Kidney (tissue), 13 donors: ENCODE measurements at regions not wholly inside any gene's neighbourhood (a gene's known extent, or its start where the extent isn't known, plus 50 kb on each side); places are given as distances from the start of the nearest gene placed in this dataset.
A peak's percentile ranks its signal among the peaks of the same experiment; 100 is the strongest.
"Not testable (repeated sequence)": the region's sequence is repeated elsewhere in the genome, so short reads cannot be mapped to it uniquely, and the experiment has no call there.

Source experiments
- DNase-seq, 5 donors: peaks; one replicate each; pipeline ENCODE4 v3.0.0-alpha.2; 2013 to 2020
- FAIRE-seq: peaks from 2 replicates; lab custom pipeline; 2012; peaks lifted over from hg19 to GRCh38; lab: Jason Lieb, UNC
- H3K27ac ChIP-seq, 2 donors: one replicate each; pipeline ENCODE4 v1.7.0; 2013; ENCODE audit warnings: low read depth in 2 of 2, low read length in 2 of 2, inconsistent platforms in 1 of 2
- H3K27me3 ChIP-seq: one replicate; pipeline ENCODE4 v1.7.1; 2013; ENCODE audit warnings: low read length, inconsistent platforms; ENCODE audit not compliant: control insufficient read depth, insufficient read depth
- H3K36me3 ChIP-seq, 3 donors: one replicate each; pipeline versions ENCODE4 v1.7.0 to v1.7.1; 2013; ENCODE audit warnings: low read length in 3 of 3, control low read depth in 1 of 3, inconsistent platforms in 1 of 3; ENCODE audit not compliant: insufficient read depth in 3 of 3, control insufficient read depth in 2 of 3
- H3K4me1 ChIP-seq, 3 donors: one replicate each; pipeline versions ENCODE4 v1.7.0 to v1.7.1; 2013; ENCODE audit warnings: low read length in 3 of 3, inconsistent platforms in 1 of 3, low read depth in 1 of 3; ENCODE audit not compliant: control insufficient read depth in 2 of 3, insufficient read depth in 2 of 3
- H3K4me3 ChIP-seq, 3 donors: one replicate each; pipeline versions ENCODE4 v1.7.0 to v1.8.1; 2013; ENCODE audit warnings: low read length in 3 of 3, control low read depth in 1 of 3, inconsistent platforms in 1 of 3
- H3K9ac ChIP-seq, 3 donors: one replicate each; pipeline versions ENCODE4 v1.7.0 to v1.7.1; 2013; ENCODE audit warnings: low read length in 3 of 3, control low read depth in 1 of 3, inconsistent platforms in 1 of 3
- H3K9me3 ChIP-seq, 3 donors: one replicate each; pipeline versions ENCODE4 v1.7.0 to v1.7.1; 2013; ENCODE audit warnings: low read length in 3 of 3, control low read depth in 1 of 3, inconsistent platforms in 1 of 3; ENCODE audit not compliant: control insufficient read depth in 2 of 3, insufficient read depth in 1 of 3
- intact Hi-C: fragments of 100-400 bp; cut with DNase I; formaldehyde crosslinking; loops from one replicate; pipeline ENCODE4 v1.11.1; 2022
- TF ChIP-seq, protein P1 (sequence below): IDR thresholded peaks from 3 replicates; pipeline ENCODE4 v1.5.1; 2012; ENCODE audit warnings: mild to moderate bottlenecking, moderate library complexity, borderline replicate concordance; ENCODE audit not compliant: insufficient read depth; ENCODE audit errors: extremely low read depth
- donor health status: control.
- donor health status: control.
- donor health status: control.
- donor health status: control.
- donor health status: control.
- donor health status: DM: yes; HTN: yes; CAD: no.
- donor health status: Normal renal cell carcinoma (clear cell type).

DNA sequence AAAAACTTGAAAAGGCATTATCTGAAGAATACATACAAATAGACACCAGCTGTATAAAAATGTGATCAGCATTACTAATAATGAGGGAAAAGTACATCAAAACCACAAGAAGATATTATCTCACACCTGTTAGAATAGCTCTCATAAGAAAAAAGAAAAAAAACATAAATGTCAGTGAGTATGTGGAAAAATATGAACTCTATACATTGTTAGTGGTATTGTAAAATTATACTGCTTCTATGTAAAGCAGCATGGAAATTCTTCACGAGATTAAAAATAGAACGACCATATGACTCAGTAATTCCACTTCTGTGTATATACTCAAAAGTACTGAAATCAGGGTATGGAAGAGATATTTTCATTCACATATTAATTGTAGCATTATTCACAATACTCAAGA is 1146.4 kb downstream of the SLITRK5 start:
- no peaks in the 10 kb centered on the region for H3K27me3 ChIP-seq
- no peaks in the 10 kb centered on the region for H3K36me3 ChIP-seq
- H3K9me3 ChIP-seq: peaks cover 0 to 2% (median 0%) of the 10 kb centered on the region in 3 donors
- H3K9ac ChIP-seq: no peak overlapping the region
- no peaks in the 10 kb centered on the region for H3K4me1 ChIP-seq
- intact Hi-C loops: no loop called here
- TF ChIP-seq, protein P1, sequence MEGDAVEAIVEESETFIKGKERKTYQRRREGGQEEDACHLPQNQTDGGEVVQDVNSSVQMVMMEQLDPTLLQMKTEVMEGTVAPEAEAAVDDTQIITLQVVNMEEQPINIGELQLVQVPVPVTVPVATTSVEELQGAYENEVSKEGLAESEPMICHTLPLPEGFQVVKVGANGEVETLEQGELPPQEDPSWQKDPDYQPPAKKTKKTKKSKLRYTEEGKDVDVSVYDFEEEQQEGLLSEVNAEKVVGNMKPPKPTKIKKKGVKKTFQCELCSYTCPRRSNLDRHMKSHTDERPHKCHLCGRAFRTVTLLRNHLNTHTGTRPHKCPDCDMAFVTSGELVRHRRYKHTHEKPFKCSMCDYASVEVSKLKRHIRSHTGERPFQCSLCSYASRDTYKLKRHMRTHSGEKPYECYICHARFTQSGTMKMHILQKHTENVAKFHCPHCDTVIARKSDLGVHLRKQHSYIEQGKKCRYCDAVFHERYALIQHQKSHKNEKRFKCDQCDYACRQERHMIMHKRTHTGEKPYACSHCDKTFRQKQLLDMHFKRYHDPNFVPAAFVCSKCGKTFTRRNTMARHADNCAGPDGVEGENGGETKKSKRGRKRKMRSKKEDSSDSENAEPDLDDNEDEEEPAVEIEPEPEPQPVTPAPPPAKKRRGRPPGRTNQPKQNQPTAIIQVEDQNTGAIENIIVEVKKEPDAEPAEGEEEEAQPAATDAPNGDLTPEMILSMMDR: no peak
- H3K4me3 ChIP-seq: no peak overlapping the region
- DNase-seq (no peak), FAIRE-seq (no peak)
- H3K27ac ChIP-seq: no peak overlapping the region

DNA sequence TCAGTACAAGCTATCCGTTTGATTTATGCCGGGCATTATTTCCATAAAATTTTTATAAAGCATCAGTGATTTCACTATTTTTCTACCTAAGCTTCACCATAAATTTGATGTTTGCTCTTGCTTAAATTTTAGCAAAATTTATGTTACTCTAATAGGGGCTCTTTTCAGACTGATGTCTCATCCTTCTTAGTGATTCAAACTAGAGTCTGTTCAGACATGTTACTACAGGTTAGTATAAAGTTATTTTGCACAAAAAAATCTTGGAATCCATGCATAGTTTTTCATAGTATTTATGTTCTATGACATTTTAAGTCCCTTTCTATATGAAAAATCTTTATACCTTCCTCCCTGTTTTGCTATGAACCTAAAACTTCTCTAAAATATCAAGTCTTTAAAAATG is 1151.9 kb downstream of the SLITRK5 start:
- DNase-seq: no peak
- Histone ChIP-seq H3K9ac (no peak overlapping the region), H3K9me3 (no peaks in the 10 kb centered on the region), H3K36me3 (no peaks in the 10 kb centered on the region), H3K27me3 (no peaks in the 10 kb centered on the region), H3K4me3 (no peak overlapping the region), H3K27ac (no peak overlapping the region), H3K4me1 (no peaks in the 10 kb centered on the region)
- TF ChIP-seq, protein P1: no peak
- FAIRE-seq: no peak
- intact Hi-C loops: no loop called here

DNA sequence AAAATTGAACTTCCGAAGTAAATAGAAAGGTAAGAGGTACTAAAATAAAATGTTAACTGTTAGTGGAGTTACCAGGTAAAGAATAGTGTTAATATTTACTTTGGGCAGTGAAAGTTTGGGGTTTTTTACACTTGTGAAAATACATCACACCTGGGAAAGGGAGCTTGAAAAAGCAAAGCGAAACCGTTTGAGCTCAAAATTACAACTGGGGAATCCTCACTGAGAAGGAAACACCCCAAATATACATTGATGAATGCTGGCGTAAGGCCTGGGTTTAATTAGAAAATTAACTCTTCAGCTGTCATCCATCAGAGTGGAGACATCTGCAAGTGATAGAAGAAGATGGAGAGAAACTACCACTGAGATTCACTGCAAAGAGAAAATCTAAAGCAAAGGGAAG is 1153.0 kb downstream of the SLITRK5 start:
- no peaks in the 10 kb centered on the region for H3K36me3 ChIP-seq
- H3K27me3 ChIP-seq: no peaks in the 10 kb centered on the region
- TF ChIP-seq, protein P1: no peak
- H3K9me3 ChIP-seq: no peaks in the 10 kb centered on the region
- H3K27ac ChIP-seq: no peak overlapping the region
- no peaks in the 10 kb centered on the region for H3K4me1 ChIP-seq
- H3K9ac ChIP-seq: no peak overlapping the region
- intact Hi-C loops: no loop called here
- DNase-seq (no peak), FAIRE-seq (no peak)
- no peak overlapping the region for H3K4me3 ChIP-seq

DNA sequence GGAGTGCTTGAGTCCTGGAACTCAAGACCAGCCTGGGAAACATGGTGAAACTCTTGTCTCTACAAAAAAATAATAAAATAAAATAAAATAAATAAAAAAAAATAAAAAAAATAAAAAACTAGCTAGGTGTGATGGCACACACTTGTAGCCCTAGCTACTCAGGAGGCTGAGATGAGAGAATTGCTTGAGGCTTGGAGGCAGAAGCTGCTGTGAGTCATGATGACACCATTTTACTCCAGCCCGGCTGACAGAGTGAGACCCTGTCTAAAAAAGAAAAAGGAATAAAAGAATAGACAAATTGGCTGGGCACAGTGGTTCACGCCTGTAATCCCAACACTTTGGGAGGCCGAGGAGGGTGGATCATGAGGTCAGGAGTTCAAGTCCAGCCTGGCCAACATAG is 1168.9 kb downstream of the SLITRK5 start:
- TF ChIP-seq, protein P1: no peak
- Histone ChIP-seq H3K9ac (no peak overlapping the region), H3K4me3 (no peak overlapping the region), H3K9me3 (no peaks in the 10 kb centered on the region), H3K4me1 (no peaks in the 10 kb centered on the region), H3K36me3 (no peaks in the 10 kb centered on the region), H3K27ac (no peak overlapping the region), H3K27me3 (no peaks in the 10 kb centered on the region)
- intact Hi-C loops: no loop called here
- DNase-seq (no peak), FAIRE-seq (no peak)

DNA sequence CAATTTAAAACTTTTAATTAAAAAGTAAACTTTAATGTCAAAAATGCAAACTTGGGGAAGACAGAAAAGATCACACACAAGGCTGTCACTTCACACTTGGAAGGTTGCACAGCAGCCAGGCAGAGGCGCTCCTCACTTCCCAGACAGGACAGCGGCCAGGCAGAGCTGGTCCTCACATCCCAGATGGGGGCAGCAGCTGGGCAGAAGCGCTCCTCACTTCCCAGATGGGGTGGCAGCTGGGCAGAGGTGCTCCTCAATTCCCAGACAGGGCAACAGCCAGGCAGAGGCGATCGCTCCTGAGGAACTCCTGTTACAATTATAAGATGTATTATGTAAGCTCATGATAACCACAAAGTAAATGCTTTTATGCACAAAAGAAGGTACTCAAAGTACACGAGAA is 1181.1 kb downstream of the SLITRK5 start:
- H3K4me3 ChIP-seq, H3K27ac ChIP-seq, intact Hi-C loops, H3K9ac ChIP-seq, H3K4me1 ChIP-seq, FAIRE-seq, H3K27me3 ChIP-seq, H3K9me3 ChIP-seq, H3K36me3 ChIP-seq: not testable (repeated sequence)
- DNase-seq: peak in 1 of 5 donors; percentile 60
